Progenitor cell of endocrine pancreas (in vitro differentiated cells): ENCODE measurements at regions not wholly inside any gene's neighbourhood (a gene's known extent, or its start where the extent isn't known, plus 50 kb on each side); places are given as distances from the start of the nearest gene placed in this dataset.

Experiments used
- DNase-seq: peaks from one replicate; pipeline ENCODE4 v3.0.0; 2021; ENCODE audit warnings: low spot score; ENCODE audit not compliant: unreplicated experiment
- H3K27ac Mint-ChIP-seq: 2 replicates; pipeline ENCODE4 v1.8.0; 2021; ENCODE audit warnings: mild to moderate bottlenecking, moderate library complexity, mixed read lengths
- H3K27me3 Mint-ChIP-seq: 2 replicates; pipeline ENCODE4 v1.8.0; 2021; ENCODE audit warnings: mixed read lengths
- H3K36me3 Mint-ChIP-seq: 2 replicates; pipeline ENCODE4 v1.8.0; 2022; ENCODE audit warnings: mixed read lengths; ENCODE audit not compliant: insufficient read depth
- H3K4me1 Mint-ChIP-seq: 2 replicates; pipeline ENCODE4 v1.8.0; 2021; ENCODE audit warnings: low read depth, mixed read lengths
- H3K4me3 Mint-ChIP-seq: 2 replicates; pipeline ENCODE4 v1.8.0; 2021; ENCODE audit warnings: low read depth, mild to moderate bottlenecking, moderate library complexity, mixed read lengths
- H3K9me3 Mint-ChIP-seq: 2 replicates; pipeline ENCODE4 v1.8.0; 2021; ENCODE audit warnings: low read depth, mixed read lengths
- CTCF ChIP-seq: fragments of 200-600 bp; sonication (generic); IDR thresholded peaks from one replicate; pipeline ENCODE4 v1.5.0; 2021; ENCODE audit warnings: antibody characterized with exemption, mild to moderate bottlenecking; ENCODE audit not compliant: unreplicated experiment

GRCh38 chr2:41927581-41928264 lies 120.1 kb upstream of the PKDCC start:
- Mint-ChIP-seq H3K27ac (no peak overlapping the region), H3K9me3 (no peaks in the 10 kb centered on the region), H3K27me3 (peaks cover 6% of the 10 kb centered on the region), H3K4me1 (peaks cover 57% of the 10 kb centered on the region), H3K4me3 (no peak overlapping the region), H3K36me3 (no peaks in the 10 kb centered on the region)
- DNase-seq, result no peak
- TF ChIP-seq CTCF, result no peak

DNA sequence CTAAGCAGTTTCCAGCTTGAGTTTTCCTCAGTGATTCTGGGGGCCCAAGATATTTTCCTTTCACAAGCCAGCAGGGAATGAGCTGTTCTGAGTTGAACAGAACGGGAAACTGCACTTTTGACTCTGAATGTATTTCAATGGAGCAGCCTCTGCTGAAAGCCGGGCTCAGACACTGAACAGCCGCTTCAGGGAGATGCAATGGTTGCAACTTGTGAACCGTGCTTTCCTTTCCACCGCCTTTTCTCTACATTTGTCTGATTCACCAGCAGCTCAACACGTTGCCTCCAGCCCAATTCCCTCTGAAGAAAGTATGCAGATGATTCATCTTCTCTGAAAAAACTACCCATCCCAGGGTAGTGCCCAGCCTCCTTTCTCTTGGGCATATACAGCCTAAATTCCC lies 119.3 kb upstream of the PKDCC start:
- Mint-ChIP-seq H3K36me3 (no peaks in the 10 kb centered on the region), H3K27me3 (peaks cover 6% of the 10 kb centered on the region), H3K27ac (no peak overlapping the region), H3K4me1 (peaks cover 56% of the 10 kb centered on the region), H3K4me3 (no peak overlapping the region), H3K9me3 (no peaks in the 10 kb centered on the region)
- DNase-seq, result no peak
- no peak for TF ChIP-seq CTCF

GRCh38 chr2:41930807-41931566 lies 116.8 kb upstream of the PKDCC start:
- no peak overlapping the region for H3K4me3 Mint-ChIP-seq
- H3K36me3 Mint-ChIP-seq, result no peaks in the 10 kb centered on the region
- DNase-seq, result no peak
- peaks cover 6% of the 10 kb centered on the region for H3K27me3 Mint-ChIP-seq
- H3K27ac Mint-ChIP-seq, result no peak overlapping the region
- no peak for TF ChIP-seq CTCF
- no peaks in the 10 kb centered on the region for H3K9me3 Mint-ChIP-seq
- peaks cover 58% of the 10 kb centered on the region for H3K4me1 Mint-ChIP-seq

DNA sequence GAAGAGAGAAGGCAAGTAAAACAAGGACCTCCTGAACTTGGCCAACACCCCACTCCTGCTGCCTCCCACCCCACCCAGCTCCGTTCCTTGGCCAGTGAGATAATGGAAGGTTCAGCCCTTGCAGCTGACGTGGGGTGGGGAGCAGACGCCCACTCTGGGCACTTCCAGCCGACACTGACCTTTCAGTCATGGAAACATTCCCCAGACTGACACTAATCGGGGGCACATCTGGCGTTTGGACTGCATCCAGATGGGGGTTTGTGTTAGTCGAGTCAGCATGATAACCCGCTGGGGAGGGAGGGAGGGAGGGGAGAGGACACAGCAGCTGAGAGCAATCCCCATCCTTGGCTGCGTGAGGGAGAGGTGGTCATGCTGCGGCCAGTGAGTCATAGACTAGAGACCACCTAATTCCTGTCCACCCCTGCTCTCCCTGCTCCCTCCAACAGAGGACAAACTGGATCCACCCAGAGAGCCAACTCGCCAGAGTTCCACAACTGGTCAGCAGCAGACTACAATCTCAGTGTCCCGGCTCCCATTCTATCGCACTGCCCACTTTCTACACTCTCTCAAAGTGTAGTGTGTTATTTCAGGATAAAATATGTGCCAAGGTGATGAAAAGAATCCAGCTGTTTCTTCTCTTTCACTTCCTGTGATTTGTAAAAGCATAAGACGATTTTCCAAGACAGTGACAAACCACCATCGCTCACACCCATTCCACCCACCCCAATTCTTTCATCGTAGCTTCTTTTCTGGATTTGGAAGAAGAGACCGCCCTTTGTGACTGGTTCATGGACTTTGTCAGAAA lies 115.4 kb upstream of the PKDCC start:
- Mint-ChIP-seq H3K27ac (peak overlapping the region; percentile 4), H3K4me1 (peaks cover 60% of the 10 kb centered on the region), H3K4me3 (no peak overlapping the region), H3K36me3 (no peaks in the 10 kb centered on the region), H3K27me3 (peaks cover 3% of the 10 kb centered on the region), H3K9me3 (no peaks in the 10 kb centered on the region)
- DNase-seq, result no peak
- no peak for TF ChIP-seq CTCF

DNA sequence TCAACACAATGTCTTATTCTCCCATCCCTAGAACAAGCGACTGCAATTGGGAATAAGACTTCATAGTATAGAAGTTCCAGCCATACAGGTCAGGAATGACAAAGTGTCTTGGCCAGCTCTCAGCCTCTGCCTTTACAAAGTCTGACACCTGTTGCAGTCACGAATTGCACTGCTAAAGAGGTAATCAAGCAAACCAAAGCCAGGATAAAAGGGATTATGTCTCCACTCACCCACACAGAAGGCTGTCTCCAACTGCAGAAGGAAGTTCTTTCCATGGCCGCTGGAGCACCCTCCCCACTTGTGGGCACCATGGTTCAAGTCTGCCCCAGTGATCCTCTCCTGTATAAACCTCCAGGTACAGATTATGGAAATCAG lies 114.8 kb upstream of the PKDCC start:
- no peak overlapping the region for H3K27ac Mint-ChIP-seq

More for the DNA sequence above, 114.8 kb upstream of the PKDCC start:
- H3K36me3 Mint-ChIP-seq, result no peaks in the 10 kb centered on the region
- H3K27me3 Mint-ChIP-seq, result peaks cover 1% of the 10 kb centered on the region
- DNase-seq, result no peak
- H3K9me3 Mint-ChIP-seq, result no peaks in the 10 kb centered on the region
- peaks cover 63% of the 10 kb centered on the region for H3K4me1 Mint-ChIP-seq
- H3K4me3 Mint-ChIP-seq, result no peak overlapping the region
- TF ChIP-seq CTCF, result no peak
